SK-N-SH treated with all-trans-retinoic acid at 6 μM for 48 hours (cell line): ENCODE measurements at regions not wholly inside any gene's neighbourhood (a gene's known extent, or its start where the extent isn't known, plus 50 kb on each side); places are given as distances from the start of the nearest gene placed in this dataset.
A peak's percentile ranks its signal among the peaks of the same experiment; 100 is the strongest.

Experiments used
- CSDC2 ChIP-seq: fragments of 250-450 bp; sonication (Bioruptor Pico); IDR thresholded peaks from 2 replicates; pipeline ENCODE4 v1.5.0; 2020; ENCODE audit warnings: mild to moderate bottlenecking, moderate library complexity
- POU6F1 ChIP-seq: fragments of 250-450 bp; sonication (Bioruptor Pico); IDR thresholded peaks from 2 replicates; pipeline ENCODE4 v1.8.0; 2021; ENCODE audit warnings: low read depth, mild to moderate bottlenecking, moderate library complexity, borderline replicate concordance
- ZC3H10 ChIP-seq: fragments of 250-450 bp; sonication (Bioruptor Pico); IDR thresholded peaks from 2 replicates; pipeline ENCODE4 v1.5.1; 2021; ENCODE audit warnings: mild to moderate bottlenecking, moderate library complexity

DNA sequence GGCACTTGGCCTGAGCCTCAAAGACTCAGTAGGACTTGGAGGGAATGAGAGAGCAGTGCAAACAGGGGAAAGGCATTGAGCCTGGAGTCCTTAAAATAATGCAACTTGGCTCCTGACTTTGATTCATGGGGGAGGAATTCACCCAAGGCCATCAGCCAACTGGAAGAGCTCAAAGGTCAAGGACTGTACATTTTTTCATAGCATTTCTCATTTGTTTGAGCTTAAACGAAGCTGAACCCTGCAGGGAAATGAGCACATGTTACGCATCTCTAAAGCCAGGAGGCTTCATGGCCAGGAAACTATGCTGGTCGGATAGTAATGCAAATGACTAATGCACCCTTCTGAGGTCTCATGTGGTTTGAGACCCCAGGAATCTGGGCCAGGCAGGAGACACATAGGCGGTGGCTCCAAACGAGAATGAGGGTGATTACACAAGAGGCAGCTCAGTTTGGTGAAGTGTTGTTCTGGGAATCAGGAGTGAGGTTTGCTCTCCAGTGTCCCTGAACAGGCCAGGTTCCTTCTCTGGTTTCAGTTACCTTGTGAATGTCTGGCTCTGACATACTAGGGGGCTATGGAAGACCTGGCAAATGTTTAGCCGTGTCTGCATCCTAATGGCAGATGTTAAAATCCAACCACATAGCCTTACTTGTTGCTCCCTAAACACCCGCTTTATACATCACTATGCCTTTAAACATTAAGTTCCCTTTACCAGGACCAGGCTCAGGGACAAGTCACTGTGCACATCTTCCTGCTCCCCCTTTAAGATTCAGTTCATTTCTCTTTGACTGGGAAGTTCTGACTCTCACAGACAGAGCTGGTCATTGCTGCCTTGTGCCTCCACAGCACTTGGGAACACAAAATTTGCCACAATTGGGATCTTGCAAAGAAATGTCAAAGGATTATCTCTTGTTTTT, 503.9 kb upstream of the USP24 start:
- TF ChIP-seq POU6F1 (CRISPR knock-in tag) (no peak), ZC3H10 (CRISPR knock-in tag) (peak; percentile 63; the same call in 1 of the 2 replicates), CSDC2 (CRISPR knock-in tag) (no peak)
